ENCODE measurements at regions not wholly inside any gene's neighbourhood (a gene's known extent, or its start where the extent isn't known, plus 50 kb on each side); places are given as distances from the start of the nearest gene placed in this dataset.

- H3K27ac ChIP-seq = no peak overlapping the region
- H3K36me3 ChIP-seq = no peaks in the 10 kb centered on the region
- DNase-seq = no peak
- H3K4me3 ChIP-seq = no peak overlapping the region
- H3K27me3 ChIP-seq = no peaks in the 10 kb centered on the region
- H3K4me1 ChIP-seq = no peaks in the 10 kb centered on the region
- TF ChIP-seq CTCF (IDR thresholded peaks at IDR 0.05) = no peak
- ATAC-seq = no peak
- intact Hi-C loops (cut with DNase I) = no loop called here
- H3K9me3 ChIP-seq = no peaks in the 10 kb centered on the region
Observed at GRCh38 chr16:56113223-56113622, 78.1 kb upstream of the GNAO1 start.

GRCh38 chr16:56111100-56111499 is 80.2 kb upstream of the GNAO1 start:
- Histone ChIP-seq H3K27me3 (no peaks in the 10 kb centered on the region), H3K27ac (no peak overlapping the region), H3K9me3 (no peaks in the 10 kb centered on the region), H3K4me1 (no peaks in the 10 kb centered on the region), H3K36me3 (no peaks in the 10 kb centered on the region), H3K4me3 (no peak overlapping the region)
- no peak for TF ChIP-seq CTCF (IDR thresholded peaks at IDR 0.05)
- intact Hi-C loops (cut with DNase I) = no loop called here
- DNase-seq = no peak
- ATAC-seq = no peak

DNA sequence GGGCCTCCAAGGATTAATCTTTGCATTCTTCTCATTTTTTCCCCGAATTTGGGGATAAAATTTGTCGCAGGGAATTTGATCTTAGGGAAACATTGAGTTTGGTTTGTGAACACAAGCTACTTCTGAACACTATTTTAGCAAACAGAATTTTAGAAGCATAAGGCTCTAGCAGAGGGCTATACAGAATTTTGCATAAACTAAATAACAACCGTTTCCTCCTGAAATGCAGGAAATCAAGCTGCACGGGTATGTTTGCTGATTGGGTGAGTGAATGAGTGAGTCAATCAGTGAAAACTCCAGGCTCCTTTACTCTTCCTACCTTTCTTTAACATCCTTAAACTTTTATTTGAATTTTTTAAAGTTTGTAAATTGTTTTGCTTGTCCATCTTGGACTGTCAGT is 81.3 kb upstream of the GNAO1 start:
- Histone ChIP-seq H3K9me3 (no peaks in the 10 kb centered on the region), H3K36me3 (no peaks in the 10 kb centered on the region), H3K4me3 (no peak overlapping the region), H3K27ac (no peak overlapping the region), H3K27me3 (no peaks in the 10 kb centered on the region), H3K4me1 (no peaks in the 10 kb centered on the region)
- DNase-seq (no peak), ATAC-seq (no peak)
- TF ChIP-seq CTCF (IDR thresholded peaks at IDR 0.05) = no peak
- intact Hi-C loops (cut with DNase I) = no loop called here

GRCh38 chr16:56109205-56109604 is 82.1 kb upstream of the GNAO1 start:
- Histone ChIP-seq H3K27ac (no peak overlapping the region), H3K4me1 (no peaks in the 10 kb centered on the region), H3K4me3 (no peak overlapping the region), H3K9me3 (no peaks in the 10 kb centered on the region), H3K27me3 (no peaks in the 10 kb centered on the region), H3K36me3 (no peaks in the 10 kb centered on the region)
- intact Hi-C loops (cut with DNase I) = no loop called here
- TF ChIP-seq CTCF (IDR thresholded peaks at IDR 0.05) = no peak
- ATAC-seq (no peak), DNase-seq (no peak)

- ATAC-seq = no peak
- Histone ChIP-seq H3K27ac (no peak overlapping the region), H3K4me3 (no peak overlapping the region), H3K27me3 (no peaks in the 10 kb centered on the region), H3K9me3 (no peaks in the 10 kb centered on the region), H3K36me3 (no peaks in the 10 kb centered on the region), H3K4me1 (no peaks in the 10 kb centered on the region)
- TF ChIP-seq CTCF (IDR thresholded peaks at IDR 0.05) = no peak
- DNase-seq = no peak
- intact Hi-C loops (cut with DNase I) = no loop called here
Observed at GRCh38 chr16:56108724-56109123, 82.6 kb upstream of the GNAO1 start.

DNA sequence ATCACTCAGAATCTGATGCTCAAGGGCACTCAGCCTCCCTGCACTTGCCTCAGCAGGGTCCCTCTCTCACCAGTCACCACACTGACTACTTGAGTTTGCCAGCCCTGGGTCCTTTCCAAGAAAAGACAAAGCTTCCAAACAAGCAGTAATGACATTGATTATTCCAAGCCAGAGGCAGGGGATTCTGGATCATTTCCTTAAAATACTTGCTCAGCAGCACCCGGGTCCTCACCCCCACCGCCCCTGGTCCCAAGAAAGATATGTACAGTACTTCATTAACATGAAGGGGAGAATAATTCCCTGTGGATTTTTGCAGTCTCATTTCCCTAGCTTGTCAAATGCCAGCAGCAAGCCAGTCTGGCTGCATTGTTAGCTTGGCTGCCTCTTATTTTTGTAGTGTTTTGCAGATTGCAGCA is 83.2 kb upstream of the GNAO1 start:
- Histone ChIP-seq H3K4me3 (no peak overlapping the region), H3K9me3 (no peaks in the 10 kb centered on the region), H3K4me1 (no peaks in the 10 kb centered on the region), H3K27me3 (no peaks in the 10 kb centered on the region), H3K27ac (no peak overlapping the region), H3K36me3 (no peaks in the 10 kb centered on the region)
- no peak for DNase-seq
- ATAC-seq = no peak
- intact Hi-C loops (cut with DNase I) = no loop called here
- TF ChIP-seq CTCF (IDR thresholded peaks at IDR 0.05) = no peak
